Jurkat, Clone E6-1 (cell line): ENCODE measurements at regions not wholly inside any gene's neighbourhood (a gene's known extent, or its start where the extent isn't known, plus 50 kb on each side); places are given as distances from the start of the nearest gene placed in this dataset.

Experiments
- DNase-seq: peaks from one replicate; pipeline ENCODE4 v3.0.0-alpha.2; 2011; ENCODE audit warnings: low read depth, low spot score
- H3K4me3 ChIP-seq: 2 replicates; pipeline ENCODE4 v1.5.1; 2011; ENCODE audit warnings: mild to moderate bottlenecking, low read length, control low read depth, moderate library complexity

DNA sequence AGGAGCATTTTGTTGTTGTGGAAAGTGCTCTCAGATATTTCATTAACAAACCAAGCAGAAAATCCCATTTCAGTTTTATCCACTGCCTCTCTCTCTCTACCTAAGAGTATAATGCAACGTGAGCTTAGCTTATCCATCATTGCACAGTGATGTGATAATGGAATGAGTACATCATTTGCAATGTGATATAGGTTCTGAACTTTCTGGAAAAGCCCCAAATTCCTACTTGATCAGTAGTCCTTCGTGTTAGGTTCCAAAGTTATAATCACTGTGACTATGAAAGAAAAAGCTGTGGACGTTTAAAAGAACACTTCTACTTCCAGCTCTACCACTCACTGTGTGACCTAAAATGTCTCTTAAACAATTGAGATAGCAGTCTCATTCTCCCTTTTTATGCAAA, 76.4 kb upstream of the PRMT6 start:
- H3K4me3 ChIP-seq: no peak overlapping the region
- no peak for DNase-seq

DNA sequence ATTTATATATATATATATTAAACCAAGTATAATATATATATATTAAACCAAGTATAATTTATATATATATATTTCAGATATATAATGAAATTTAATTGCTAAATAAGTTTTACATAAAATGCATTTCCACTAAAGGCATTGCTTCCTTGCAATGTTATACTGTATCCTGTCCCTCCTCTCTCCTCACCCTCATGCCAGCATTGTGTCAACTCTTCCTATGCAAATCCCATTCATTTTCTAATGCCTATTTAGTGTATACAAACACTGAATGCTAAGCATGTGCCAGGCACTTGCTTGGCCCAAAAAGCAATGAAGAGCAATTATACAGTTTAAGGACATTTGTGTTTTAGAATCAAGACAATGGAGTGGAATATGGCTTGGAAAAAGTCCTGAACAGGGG, 71.7 kb upstream of the PRMT6 start:
- no peak for DNase-seq
- no peak overlapping the region for H3K4me3 ChIP-seq

DNA sequence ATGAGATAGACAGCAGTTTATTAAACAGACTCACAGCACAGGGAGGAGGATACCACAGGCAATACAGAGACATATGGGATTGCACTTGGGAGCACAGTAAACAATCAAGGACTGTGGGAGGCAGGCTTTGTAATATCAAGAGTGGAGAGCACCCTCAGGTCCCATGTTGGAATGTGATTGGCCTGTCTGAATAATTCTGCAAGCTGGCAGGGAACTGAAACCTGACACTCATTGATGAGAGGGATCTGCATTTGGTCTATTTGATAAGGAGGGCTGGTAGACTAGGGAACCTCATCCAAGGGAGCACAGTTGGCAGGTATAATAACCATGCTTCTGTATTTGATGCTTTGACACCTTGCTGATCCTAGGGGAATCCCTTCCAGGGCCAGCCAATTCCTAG, 69.9 kb upstream of the PRMT6 start:
- no peak overlapping the region for H3K4me3 ChIP-seq
- no peak for DNase-seq

DNA sequence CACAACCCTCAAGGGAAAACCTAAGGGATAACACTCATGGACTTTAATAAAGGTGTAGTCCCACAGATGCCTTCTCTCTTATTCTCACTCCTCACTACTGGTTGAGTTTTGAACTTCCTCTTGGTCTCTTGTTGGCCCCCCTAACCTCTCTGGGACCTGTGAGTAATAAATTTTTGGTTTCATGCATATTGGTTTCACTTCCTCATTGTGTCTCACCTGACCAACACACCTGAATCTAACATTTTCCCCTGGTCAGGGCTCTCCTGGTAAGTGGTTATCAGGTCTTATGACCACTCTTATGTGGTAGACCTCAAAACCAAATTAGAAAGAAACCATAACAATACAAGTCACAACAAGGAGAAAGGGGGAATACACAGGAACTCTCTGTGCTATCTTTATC, 60.5 kb upstream of the PRMT6 start:
- no peak for DNase-seq
- H3K4me3 ChIP-seq: no peak overlapping the region

DNA sequence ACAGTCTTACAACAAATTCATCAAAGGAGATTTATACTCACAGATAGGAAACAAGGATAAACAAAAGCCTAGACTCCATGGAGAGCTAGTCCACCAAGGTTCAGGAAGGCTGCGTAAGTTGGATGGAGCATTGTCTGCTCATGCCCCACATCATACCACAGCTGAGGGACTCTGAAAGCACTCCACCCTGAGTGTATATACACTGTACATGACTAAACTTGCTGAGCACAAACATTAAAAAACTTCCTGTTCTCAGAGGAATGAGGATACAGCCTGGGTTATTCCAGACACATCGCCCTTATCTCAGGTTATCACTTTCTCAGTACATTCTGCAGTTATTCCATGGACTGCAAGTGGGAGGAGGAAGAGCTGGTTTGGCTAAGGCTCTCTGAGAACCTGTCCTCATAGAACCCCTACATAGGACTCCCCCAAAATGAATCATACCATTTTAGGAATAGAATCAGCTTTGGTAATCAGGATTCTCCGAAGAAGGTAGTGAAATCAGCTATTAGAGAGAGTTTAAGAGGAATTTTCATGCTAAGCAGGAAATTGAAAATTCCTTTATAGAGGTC, 58.0 kb upstream of the PRMT6 start:
- H3K4me3 ChIP-seq: no peak overlapping the region
- DNase-seq: no peak

DNA sequence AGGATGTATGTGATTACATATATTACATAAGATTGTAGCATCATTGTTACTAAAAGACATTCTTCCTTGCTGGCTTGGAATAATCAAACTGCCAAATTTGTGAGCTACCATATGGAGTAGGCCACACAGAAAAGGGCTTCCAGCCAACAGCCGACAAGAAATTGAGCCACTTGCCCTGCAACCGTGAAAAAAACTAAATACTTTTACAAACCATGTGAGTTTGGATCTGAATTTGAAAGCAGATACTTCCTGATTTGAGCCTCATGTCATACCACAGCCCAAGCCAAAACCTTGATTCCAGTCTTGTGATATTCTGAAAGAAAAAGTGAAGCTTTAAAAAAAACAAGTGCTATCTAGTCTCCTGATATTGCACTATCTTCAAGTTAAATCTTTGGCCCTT, 55.6 kb upstream of the PRMT6 start:
- no peak for DNase-seq
- H3K4me3 ChIP-seq: no peak overlapping the region

DNA sequence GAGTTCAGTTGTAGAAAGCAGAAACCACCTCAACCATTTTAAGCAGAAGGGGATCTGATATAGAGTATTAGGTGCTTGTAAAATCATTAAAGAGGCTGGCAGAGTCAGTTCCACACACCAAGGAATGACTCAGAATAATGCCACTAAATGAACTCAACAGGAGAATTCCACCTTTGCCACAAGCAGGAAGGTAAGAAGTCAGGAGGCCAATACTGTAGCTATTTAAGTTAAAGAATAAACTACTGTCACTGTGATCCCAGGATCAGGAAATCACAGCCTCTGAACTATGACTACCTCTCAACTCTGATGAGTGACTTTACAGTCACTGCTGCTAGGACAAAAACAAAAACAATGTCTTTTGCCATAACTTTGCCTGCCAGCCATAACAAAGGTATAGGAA, 52.5 kb upstream of the PRMT6 start:
- DNase-seq: no peak

DNA sequence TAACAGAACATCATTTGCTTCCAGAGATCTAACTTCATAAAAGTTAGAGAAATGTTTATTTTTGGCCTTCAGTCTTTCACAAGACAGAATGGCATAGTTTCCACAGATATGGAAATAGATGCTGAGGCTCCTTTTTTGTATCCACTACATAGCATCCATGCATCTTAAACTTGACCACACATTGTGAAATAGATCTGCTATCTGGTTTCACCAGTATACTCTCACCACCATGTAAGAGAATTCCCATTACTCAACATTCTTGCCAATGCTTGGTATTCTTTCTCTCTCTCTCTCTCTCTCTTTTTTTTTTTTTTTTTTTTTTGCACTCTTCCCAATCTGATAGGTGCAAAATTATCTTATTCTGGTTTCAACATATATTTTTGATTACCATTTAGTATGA, 52.1 kb upstream of the PRMT6 start:
- H3K4me3 ChIP-seq: no peak overlapping the region
- no peak for DNase-seq

More for the DNA sequence above, 52.5 kb upstream of the PRMT6 start:
- H3K4me3 ChIP-seq: no peak overlapping the region
